ENCODE measurements at regions not wholly inside any gene's neighbourhood (a gene's known extent, or its start where the extent isn't known, plus 50 kb on each side); places are given as distances from the start of the nearest gene placed in this dataset.

GRCh38 chr1:2877391-2877790 lies 75.9 kb upstream of the TTC34 start:
- no peak for TF ChIP-seq CTCF (IDR thresholded peaks at IDR 0.05; ENCODE audit: unreplicated experiment)
- intact Hi-C loops (cut with micrococcal nuclease), result no loop called here
- BruUV-seq (replicated peaks), result no TSS peak
- no peak for DNase-seq (ENCODE audit: unreplicated experiment)
- no peaks in the 10 kb centered on the region for H3K27me3 Mint-ChIP-seq (ENCODE audit: insufficient read depth, unreplicated experiment)
- peaks cover under 1% of the 10 kb centered on the region for H3K36me3 Mint-ChIP-seq (ENCODE audit: insufficient read depth, unreplicated experiment)
- no peaks in the 10 kb centered on the region for H3K4me1 Mint-ChIP-seq (ENCODE audit: insufficient read depth, unreplicated experiment)
- CTCF ChIA-PET, result no interaction called here
- H3K27ac Mint-ChIP-seq (ENCODE audit: low read depth, unreplicated experiment), result no peak overlapping the region
- POLR2A ChIA-PET, result no interaction called here
- peaks cover 10% of the 10 kb centered on the region for H3K9me3 Mint-ChIP-seq (ENCODE audit: unreplicated experiment)
- H3K4me3 Mint-ChIP-seq (ENCODE audit: unreplicated experiment), result no peak overlapping the region

- intact Hi-C loops (cut with micrococcal nuclease), result no loop called here
- Mint-ChIP-seq H3K4me3 (ENCODE audit: unreplicated experiment) (no peak overlapping the region), H3K27ac (ENCODE audit: low read depth, unreplicated experiment) (no peak overlapping the region), H3K36me3 (ENCODE audit: insufficient read depth, unreplicated experiment) (no peaks in the 10 kb centered on the region), H3K4me1 (ENCODE audit: insufficient read depth, unreplicated experiment) (no peaks in the 10 kb centered on the region), H3K9me3 (ENCODE audit: unreplicated experiment) (peaks cover under 1% of the 10 kb centered on the region), H3K27me3 (ENCODE audit: insufficient read depth, unreplicated experiment) (no peaks in the 10 kb centered on the region)
- POLR2A ChIA-PET, result no interaction called here
- CTCF ChIA-PET, result no interaction called here
- no peak for TF ChIP-seq CTCF (IDR thresholded peaks at IDR 0.05; ENCODE audit: unreplicated experiment)
- no peak for DNase-seq (ENCODE audit: unreplicated experiment)
- no TSS peak for BruUV-seq (replicated peaks)
These were observed 77.1 kb upstream of the TTC34 start for GRCh38 chr1:2878591-2878990.

GRCh38 chr1:2879026-2879425 lies 77.5 kb upstream of the TTC34 start:
- ChIA-PET CTCF (no interaction called here), POLR2A (no interaction called here)
- no TSS peak for BruUV-seq (replicated peaks)
- H3K36me3 Mint-ChIP-seq (ENCODE audit: insufficient read depth, unreplicated experiment), result no peaks in the 10 kb centered on the region
- no peak overlapping the region for H3K4me3 Mint-ChIP-seq (ENCODE audit: unreplicated experiment)
- intact Hi-C loops (cut with micrococcal nuclease), result no loop called here
- no peak for DNase-seq (ENCODE audit: unreplicated experiment)
- no peak for TF ChIP-seq CTCF (IDR thresholded peaks at IDR 0.05; ENCODE audit: unreplicated experiment)
- H3K9me3 Mint-ChIP-seq (ENCODE audit: unreplicated experiment), result no peaks in the 10 kb centered on the region
- no peaks in the 10 kb centered on the region for H3K27me3 Mint-ChIP-seq (ENCODE audit: insufficient read depth, unreplicated experiment)
- no peak overlapping the region for H3K27ac Mint-ChIP-seq (ENCODE audit: low read depth, unreplicated experiment)
- no peaks in the 10 kb centered on the region for H3K4me1 Mint-ChIP-seq (ENCODE audit: insufficient read depth, unreplicated experiment)

GRCh38 chr1:2879591-2879990 lies 78.1 kb upstream of the TTC34 start:
- no peaks in the 10 kb centered on the region for H3K36me3 Mint-ChIP-seq (ENCODE audit: insufficient read depth, unreplicated experiment)
- no peak for DNase-seq (ENCODE audit: unreplicated experiment)
- no TSS peak for BruUV-seq (replicated peaks)
- ChIA-PET CTCF (no interaction called here), POLR2A (no interaction called here)
- H3K4me3 Mint-ChIP-seq (ENCODE audit: unreplicated experiment), result no peak overlapping the region
- no peak overlapping the region for H3K27ac Mint-ChIP-seq (ENCODE audit: low read depth, unreplicated experiment)
- no peak for TF ChIP-seq CTCF (IDR thresholded peaks at IDR 0.05; ENCODE audit: unreplicated experiment)
- no peaks in the 10 kb centered on the region for H3K27me3 Mint-ChIP-seq (ENCODE audit: insufficient read depth, unreplicated experiment)
- intact Hi-C loops (cut with micrococcal nuclease), result no loop called here
- H3K4me1 Mint-ChIP-seq (ENCODE audit: insufficient read depth, unreplicated experiment), result no peaks in the 10 kb centered on the region
- H3K9me3 Mint-ChIP-seq (ENCODE audit: unreplicated experiment), result no peaks in the 10 kb centered on the region

Measured in MCF 10A (cell line).